HFF-Myc (cell line): ENCODE measurements at regions not wholly inside any gene's neighbourhood (a gene's known extent, or its start where the extent isn't known, plus 50 kb on each side); places are given as distances from the start of the nearest gene placed in this dataset.

Experiments used
- DNase-seq: peaks from one replicate; pipeline ENCODE4 v3.0.0-alpha.2; 2011; ENCODE audit warnings: low read depth; ENCODE audit errors: extremely low read depth
- H3K4me3 ChIP-seq: replicated peaks from 2 replicates; pipeline ENCODE4 v1.5.1; 2011; ENCODE audit warnings: low read depth, mild to moderate bottlenecking, control low read depth, low read length
- TF ChIP-seq, protein P1 (sequence below): IDR thresholded peaks from 2 replicates; pipeline ENCODE4 v1.5.1; 2012; ENCODE audit warnings: mild to moderate bottlenecking, low read depth, low read length, control low read depth; ENCODE audit errors: missing control alignments

DNA sequence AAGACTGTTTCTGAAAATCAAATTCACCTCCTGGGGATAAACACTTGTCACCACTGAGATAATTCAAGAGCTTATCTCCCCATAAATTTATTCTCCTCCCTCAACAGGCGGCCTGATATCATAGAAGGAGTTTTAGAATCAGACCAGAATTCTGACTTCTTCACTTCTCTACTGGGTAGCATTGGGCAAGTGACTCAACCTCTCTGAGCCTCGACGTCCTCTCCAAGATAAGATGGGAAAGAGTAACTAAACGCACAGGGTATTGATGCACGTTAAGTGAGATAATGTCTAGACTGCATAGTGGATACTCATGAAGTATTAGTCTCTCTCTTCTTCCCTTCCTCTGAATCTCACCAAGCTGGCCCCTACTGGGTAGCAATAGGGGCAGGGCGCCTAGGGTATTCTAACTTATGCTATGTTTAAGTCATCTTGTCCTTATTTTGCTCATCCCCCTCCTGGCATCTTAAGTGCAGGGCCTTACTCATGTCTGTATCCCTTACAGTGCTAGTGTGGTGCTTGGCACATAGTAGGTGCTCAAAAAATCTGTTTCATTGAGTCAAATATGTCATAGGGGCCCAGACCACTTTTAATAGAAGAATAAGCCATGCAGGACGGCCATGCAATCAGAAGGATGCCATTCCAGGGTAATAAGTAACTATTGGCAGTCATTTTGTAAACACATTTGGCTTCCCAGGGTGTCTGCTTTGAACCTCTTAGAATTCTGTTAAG is 476.4 kb upstream of the CCL2 start:
- no peak overlapping the region for H3K4me3 ChIP-seq
- TF ChIP-seq, protein P1, sequence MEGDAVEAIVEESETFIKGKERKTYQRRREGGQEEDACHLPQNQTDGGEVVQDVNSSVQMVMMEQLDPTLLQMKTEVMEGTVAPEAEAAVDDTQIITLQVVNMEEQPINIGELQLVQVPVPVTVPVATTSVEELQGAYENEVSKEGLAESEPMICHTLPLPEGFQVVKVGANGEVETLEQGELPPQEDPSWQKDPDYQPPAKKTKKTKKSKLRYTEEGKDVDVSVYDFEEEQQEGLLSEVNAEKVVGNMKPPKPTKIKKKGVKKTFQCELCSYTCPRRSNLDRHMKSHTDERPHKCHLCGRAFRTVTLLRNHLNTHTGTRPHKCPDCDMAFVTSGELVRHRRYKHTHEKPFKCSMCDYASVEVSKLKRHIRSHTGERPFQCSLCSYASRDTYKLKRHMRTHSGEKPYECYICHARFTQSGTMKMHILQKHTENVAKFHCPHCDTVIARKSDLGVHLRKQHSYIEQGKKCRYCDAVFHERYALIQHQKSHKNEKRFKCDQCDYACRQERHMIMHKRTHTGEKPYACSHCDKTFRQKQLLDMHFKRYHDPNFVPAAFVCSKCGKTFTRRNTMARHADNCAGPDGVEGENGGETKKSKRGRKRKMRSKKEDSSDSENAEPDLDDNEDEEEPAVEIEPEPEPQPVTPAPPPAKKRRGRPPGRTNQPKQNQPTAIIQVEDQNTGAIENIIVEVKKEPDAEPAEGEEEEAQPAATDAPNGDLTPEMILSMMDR, result no peak
- no peak for DNase-seq

DNA sequence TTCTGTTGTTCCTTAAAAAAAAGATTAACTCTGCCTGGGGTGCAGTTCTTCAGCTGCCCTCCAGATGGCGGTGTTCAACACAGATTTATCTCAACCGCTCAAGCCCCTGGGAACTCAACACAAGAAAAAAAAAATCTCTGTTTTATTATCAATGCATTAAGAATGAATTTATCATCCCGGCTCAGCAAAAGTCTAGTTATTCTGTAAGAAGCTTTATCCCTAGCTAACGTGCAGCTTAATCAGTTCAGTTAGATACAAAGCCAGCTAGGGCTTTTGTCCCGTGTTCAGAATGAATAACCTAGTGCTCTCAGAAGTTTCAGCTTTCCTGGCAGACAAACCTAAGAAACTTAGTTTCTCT is 475.9 kb upstream of the CCL2 start:
- TF ChIP-seq, protein P1, result peak; percentile 88
- no peak overlapping the region for H3K4me3 ChIP-seq
- DNase-seq, result peak; percentile 26

DNA sequence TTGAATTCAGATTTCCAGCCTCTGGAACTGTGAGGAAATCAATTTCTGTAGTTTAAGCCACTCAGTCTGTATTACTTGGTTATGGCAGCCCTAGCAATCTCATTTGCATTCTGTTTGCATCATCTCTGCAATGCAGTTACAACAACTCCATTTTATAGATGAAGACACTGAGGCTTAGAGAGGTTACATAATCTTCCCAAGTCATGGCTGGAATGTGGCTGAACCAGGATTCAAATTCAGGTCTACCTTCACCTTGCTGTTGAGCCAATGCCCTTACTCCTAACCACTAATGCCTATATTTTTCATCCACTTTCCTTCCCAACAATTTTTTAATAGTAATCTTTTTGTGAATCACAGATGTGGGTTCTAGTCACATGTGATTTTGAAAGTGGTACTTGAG is 469.8 kb upstream of the CCL2 start:
- TF ChIP-seq, protein P1, result no peak
- DNase-seq, result no peak
- H3K4me3 ChIP-seq, result no peak overlapping the region

DNA sequence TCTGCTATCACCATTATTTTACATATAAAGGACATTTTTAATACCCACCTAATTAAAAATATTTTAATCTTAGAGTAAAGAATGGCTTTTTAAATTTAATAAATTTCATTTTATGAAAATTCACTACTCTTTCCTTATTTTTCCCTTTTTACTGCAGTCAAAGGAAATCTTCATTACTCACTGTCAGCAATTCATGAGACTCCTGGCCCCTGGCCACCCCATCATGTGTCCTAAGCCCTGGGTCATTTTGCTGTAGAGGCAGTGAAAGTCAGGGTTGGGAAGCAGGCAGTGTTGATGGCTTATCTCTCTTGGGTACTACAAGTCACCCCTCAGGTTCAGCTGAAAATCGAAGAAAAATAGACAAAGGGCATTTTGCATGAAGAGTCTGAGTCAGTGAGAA is 468.6 kb upstream of the CCL2 start:
- DNase-seq, result no peak
- H3K4me3 ChIP-seq, result no peak overlapping the region
- TF ChIP-seq, protein P1, result no peak

DNA sequence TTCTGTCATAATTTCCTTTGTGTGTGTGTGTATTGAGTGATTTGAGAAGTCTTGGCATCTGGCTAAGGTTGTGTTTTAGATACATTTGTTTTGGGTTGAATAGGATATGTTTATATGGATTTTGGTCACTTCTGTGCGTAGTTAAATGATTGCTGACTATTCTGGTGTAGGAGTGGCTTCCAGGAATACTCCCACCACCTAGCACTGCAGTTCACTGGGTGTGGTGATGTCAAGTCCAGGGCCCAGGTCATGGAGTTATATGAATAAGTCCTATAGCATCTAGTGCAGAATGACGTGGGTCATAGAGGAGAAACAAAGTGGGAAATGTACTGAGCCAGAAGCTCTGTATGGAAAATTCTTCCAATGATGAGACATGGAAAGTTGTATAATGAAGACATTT is 465.4 kb upstream of the CCL2 start:
- DNase-seq, result no peak
- no peak overlapping the region for H3K4me3 ChIP-seq
- TF ChIP-seq, protein P1, result no peak

DNA sequence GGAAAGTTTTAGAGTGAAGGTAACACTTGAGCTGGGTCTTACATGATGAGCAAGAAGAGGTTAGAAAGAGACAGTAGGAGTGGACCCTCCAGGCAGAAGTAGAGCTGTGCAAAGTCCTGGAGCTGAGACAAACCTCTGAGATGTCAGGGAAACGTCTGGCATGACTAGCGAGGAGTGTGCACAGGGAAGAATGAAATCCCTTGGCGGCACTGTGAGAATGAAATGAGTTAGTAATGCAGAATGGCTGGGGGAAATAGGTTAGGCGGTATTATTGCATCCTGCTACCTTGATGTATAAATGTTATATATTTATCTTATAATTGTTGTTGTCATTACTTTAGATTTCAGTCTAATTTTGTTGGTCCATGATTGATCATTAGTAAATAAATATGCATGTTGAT is 457.9 kb upstream of the CCL2 start:
- TF ChIP-seq, protein P1, result no peak
- no peak for DNase-seq
- H3K4me3 ChIP-seq, result no peak overlapping the region

DNA sequence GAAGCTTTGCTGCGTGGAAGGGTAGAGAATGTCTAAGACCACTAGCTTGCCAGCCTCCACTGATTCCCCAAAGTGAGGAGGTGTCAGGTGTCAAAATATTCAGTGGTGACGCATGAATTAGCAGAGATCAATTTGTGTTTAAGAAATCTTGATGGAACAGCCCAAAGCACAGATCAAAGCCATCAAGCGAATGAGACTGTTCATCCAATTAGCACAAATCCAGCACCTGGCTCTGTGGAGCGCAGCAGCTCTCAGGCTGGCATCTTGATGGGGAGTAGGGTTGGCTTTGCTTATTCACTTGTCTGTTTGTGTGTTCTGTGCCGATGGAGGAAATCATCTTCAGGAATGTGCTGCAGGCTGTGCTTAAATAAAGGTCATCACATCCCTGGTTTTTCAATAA is 456.8 kb upstream of the CCL2 start:
- TF ChIP-seq, protein P1, result no peak
- no peak for DNase-seq
- no peak overlapping the region for H3K4me3 ChIP-seq
